Ramos (cell line): ENCODE measurements at regions not wholly inside any gene's neighbourhood (a gene's known extent, or its start where the extent isn't known, plus 50 kb on each side); places are given as distances from the start of the nearest gene placed in this dataset.
"Not testable (repeated sequence)": the region's sequence is repeated elsewhere in the genome, so short reads cannot be mapped to it uniquely, and the experiment has no call there.

ENCODE experiments used
- in situ Hi-C: fragments of 300-500 bp; cut with MboI; formaldehyde crosslinking; loops from one replicate; pipeline ENCODE4 v1.14.3; 2022; ENCODE audit warnings: low sequenced_read_pairs; ENCODE audit not compliant: unreplicated experiment

DNA sequence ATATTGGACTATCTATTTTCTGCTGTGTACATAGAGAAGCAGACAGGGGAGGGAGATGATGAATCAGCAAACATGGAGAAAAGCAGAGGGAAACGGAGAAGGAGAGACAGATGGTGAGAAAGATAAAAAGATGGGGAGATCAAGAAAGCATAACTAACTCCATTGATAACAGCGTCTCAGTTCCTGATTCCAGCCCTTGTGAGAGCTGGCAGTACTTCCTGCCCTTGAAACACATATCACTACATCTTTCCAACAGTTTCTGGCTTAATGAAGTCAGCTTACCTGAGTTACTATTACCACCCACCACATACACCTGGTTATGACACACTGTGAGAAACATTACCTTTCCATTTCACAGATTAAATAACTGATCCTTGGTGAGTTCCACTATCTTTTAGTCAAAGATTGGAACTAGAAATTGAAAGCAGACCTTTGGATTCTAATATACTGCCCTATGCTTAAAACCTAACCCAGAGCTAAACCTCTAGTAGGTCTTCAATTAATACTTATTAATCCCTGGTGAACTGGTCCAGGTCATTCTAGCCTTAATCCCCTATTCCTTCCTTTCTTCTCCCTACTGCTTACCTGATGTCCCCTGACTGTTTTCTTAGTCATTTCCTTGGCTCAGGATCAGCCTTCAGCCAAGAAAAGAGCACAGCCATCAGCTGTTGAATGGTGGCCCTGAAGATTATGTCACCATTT lies 346.6 kb upstream of the CCL2 start:
- in situ Hi-C loops = no loop called here

- in situ Hi-C loops = no loop called here
These were observed 344.8 kb upstream of the CCL2 start for GRCh38 chr17:33910200-33910857.

DNA sequence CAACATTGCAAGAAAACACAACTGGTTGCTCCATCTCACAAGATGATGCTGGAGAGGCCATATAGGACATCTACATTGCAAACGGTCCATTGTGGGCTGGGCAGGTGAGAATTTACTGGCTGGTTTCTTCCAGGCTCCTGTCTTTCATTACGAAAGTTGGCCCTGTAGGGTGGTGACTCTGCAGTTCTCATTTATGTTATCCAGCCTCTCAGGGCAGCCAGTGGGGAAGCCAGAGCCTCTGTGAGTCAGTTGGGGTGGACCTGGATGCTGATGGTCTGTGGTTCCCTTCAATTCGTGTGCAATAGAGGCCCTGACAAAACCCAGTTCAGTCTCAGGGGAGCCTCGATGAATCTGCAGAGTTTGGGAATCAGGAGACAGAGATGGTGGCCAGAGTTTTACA lies 341.0 kb upstream of the CCL2 start:
- in situ Hi-C loops = no loop called here

DNA sequence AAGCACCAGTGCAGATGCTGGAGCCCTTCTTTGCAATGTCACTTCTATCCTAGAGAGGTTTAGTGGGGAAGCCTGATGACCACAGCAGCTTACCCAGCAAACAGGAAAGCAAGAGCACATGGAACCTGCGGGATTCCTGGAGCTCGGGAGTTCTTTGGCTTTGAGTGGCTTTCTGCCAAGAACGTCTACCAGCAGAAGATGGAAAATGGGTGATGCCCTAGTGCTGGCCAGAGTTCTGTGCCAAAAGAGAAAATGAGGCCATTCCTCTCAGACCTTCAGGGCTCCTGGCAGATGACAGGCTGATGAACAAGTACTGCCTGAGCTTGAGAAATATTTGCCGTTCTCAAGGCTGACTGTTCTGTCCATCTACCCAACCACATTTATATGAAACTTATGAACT lies 332.1 kb upstream of the CCL2 start:
- in situ Hi-C loops = no loop called here

DNA sequence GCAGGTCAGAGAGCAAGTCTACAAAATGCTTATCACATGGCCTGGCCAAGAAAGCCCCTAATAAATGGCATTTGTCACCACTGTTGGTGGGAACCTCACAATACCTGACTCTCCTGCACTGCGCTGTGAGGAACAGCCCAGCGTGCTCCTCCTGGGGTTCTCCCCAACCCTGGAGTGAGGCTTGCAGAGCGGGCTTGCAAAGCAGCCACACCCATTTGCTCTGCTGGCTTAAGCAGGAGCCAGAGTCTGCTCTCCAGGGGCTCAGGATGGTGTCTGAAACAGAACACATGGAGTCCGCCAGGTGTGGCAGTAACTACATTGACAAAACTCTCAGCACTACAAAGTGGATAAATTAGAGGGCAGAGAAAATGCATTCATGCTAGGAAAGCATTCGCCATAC lies 331.0 kb upstream of the CCL2 start:
- in situ Hi-C loops = no loop called here

DNA sequence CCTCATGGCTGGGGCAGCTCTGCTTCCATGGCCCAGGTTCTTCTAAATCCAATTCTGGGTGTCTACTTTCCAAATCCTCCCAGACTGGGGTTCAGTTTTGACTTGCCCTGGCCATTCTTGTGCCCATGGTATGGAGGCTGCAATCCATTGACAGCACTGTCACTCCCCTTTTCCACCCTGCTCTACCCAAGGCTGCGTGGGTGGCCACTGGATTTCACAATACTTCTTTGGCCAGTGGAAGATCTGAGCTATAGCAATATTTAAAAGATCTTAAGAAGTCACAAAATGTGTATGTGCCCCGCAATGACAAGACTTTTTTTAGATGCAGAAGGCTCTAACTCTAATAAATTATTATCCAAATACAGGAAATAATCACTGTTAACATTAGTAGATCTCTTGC lies 329.4 kb upstream of the CCL2 start:
- in situ Hi-C loops = no loop called here

- in situ Hi-C loops = no loop called here
These were observed 327.4 kb upstream of the CCL2 start for GRCh38 chr17:33927732-33928133.

DNA sequence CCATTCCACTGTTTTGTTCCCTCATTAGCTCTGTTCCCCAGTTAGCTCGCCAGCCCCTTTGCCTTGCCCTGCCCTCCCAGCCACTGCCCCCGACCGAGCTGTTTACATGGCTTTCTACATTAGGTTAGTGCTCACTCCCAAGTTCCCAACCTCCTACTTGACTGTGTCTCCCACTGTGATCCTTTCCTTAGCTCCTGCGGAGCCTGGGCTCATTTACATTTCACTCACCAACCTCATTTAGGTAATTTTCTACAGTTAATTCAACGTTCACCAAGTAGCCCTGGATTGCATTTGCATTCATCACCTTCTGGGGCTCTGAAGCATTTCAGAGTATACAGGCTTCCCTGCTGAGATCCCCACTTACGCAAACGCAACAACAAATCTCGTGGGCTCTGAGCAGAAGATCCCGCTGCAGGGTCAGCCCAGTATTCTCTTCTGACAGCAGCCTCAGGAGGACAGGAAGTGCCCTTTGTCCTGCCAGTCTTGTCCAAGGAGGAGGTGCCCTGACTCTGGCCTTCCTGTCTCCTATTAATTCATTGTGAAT lies 325.8 kb upstream of the CCL2 start:
- in situ Hi-C loops = no loop called here

DNA sequence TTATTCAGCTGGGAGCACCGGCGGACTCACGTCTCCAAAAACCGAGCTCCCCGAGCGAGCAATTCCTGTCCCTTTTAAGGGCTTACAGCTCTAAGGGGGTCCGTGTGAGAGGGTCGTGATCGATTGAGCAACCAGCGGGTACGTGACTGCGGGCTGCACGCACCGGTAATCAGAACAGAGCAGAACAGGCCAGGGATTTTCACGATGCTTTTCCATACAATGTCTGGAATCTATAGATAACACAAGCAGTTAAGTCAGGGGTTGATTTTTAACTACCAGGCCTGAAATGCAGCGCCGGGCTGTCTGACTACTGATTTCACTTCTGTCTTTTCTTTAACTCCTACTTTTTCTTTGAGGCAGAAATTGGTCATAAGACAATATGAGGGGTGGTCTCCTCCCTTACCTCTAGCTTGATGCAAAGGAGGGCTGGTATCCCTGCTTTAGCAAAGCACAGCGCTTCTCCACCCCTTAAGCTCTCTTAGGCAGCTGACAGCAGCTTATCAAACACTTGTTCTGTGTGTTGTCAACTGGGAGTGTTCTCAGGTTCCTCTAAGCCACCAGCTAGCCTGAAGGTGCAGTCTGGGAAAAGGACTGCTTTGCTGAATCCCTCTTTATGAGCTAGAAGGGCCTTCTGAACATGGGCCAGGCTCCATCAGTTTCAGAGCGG lies 323.8 kb upstream of the CCL2 start:
- in situ Hi-C loops = not testable (repeated sequence)

- in situ Hi-C loops = no loop called here
These were observed 322.1 kb upstream of the CCL2 start for GRCh38 chr17:33932996-33933395.

DNA sequence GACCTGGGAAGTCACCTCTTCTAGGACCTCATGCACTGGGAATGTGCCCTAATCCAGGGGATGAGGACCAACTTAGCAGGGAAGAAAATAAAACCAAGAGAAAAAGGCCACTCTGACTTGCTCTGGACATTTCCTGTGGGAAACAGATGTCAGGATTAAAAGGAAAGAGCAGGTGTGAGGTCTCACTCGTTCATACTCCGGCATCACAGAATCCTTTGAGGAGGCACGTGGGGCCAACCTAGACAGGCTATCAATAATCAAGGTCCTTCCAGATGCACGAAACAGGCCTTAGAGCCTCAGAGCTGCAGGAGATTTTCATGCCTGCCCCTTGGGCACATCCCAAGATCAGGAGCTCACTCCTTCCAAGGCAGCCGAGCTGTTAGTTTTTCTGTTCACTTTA lies 321.5 kb upstream of the CCL2 start:
- in situ Hi-C loops = no loop called here

GRCh38 chr17:33934696-33935095 lies 320.4 kb upstream of the CCL2 start:
- in situ Hi-C loops = no loop called here

DNA sequence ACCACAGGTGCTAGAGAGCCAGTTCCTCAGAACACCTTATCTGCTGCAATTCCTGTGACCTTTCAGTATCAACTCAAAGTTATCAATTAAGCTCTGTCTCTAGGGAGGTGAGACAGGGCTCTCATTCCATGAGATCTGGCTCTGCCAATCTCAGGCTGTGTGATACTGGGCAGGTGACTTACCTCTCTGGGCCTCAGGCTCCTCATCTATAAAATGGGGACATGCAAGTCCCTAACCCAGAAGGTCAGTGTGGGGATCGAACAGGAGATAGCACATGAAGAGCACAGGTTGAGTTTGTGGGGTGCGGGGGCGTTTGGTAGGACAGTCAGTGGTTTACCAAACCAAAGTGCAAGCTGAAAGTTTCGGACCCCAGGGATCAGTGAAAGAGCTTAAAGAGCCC lies 319.3 kb upstream of the CCL2 start:
- in situ Hi-C loops = no loop called here

GRCh38 chr17:33936764-33937163 lies 318.3 kb upstream of the CCL2 start:
- in situ Hi-C loops = no loop called here

DNA sequence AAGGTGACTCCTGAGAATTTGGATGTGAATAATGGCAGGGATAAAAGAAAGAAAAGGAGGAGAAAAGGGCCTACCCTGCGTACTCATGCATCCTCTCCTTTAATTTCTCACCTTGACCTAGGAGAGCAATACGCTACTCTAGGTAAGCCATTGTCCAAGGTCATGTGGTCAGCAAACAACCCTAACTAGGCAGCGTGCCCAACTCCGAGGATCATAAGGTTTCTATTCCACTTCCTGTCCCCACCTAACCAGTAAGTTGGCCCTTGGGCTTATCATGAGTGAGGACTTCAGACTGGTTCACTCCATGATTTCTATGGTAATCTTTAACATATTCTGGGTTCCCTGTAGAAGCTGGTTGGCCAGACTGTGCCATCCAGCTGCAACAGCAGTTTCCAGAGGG lies 315.1 kb upstream of the CCL2 start:
- in situ Hi-C loops = no loop called here

GRCh38 chr17:33940769-33941370 lies 314.2 kb upstream of the CCL2 start:
- in situ Hi-C loops = no loop called here

GRCh38 chr17:33941744-33942143 lies 313.3 kb upstream of the CCL2 start:
- in situ Hi-C loops = no loop called here

GRCh38 chr17:33942414-33942813 lies 312.7 kb upstream of the CCL2 start:
- in situ Hi-C loops = no loop called here

DNA sequence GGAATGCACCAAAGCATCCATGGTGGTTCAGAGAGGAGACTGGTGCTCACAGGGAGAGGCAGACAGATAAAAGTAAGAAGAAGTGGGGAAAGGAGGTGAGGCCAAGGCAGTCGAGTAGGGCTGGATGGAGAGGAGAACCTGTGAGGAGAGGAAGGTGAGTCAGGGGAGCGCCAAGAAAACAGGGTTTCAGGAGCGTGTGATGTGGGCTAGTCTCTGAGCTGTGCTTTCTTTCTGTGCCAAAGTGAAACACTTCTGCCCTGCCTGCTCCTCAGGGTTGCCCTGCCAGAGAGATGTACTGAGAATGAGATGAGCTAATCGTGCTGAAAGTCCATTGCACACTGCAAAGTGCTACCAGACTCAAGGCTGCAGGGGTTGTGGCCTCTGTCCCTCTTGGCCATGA lies 310.7 kb upstream of the CCL2 start:
- in situ Hi-C loops = no loop called here

DNA sequence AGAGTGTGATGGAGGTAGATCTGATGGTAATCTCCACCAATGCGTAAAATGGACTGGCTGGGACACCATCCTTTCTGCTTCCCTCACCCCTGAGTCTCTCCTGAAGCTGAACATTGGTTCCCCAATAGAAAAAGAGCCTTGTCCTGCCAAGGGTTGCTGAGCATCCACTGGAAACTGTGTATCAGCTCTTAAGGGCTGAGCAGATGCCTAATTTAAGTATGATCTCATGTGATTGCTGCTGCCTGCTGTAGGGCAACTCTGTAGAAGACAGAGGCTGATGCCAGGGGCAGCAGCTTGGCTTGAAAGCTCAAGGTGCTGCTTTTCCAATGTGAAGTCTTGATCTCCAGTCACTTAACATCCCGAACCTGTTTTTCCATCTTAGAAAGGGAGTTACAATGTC lies 310.3 kb upstream of the CCL2 start:
- in situ Hi-C loops = no loop called here
